GM12892 (cell line): ENCODE measurements at regions not wholly inside any gene's neighbourhood (a gene's known extent, or its start where the extent isn't known, plus 50 kb on each side); places are given as distances from the start of the nearest gene placed in this dataset.
"Not testable (repeated sequence)": the region's sequence is repeated elsewhere in the genome, so short reads cannot be mapped to it uniquely, and the experiment has no call there.

Source experiments
- DNase-seq: peaks from one replicate; pipeline ENCODE4 v3.0.0; 2011; ENCODE audit not compliant: insufficient read length
- FAIRE-seq: peaks from 2 replicates; lab custom pipeline; 2011; peaks lifted over from hg19 to GRCh38; lab: Jason Lieb, UNC
- POLR2A ChIP-seq: IDR thresholded peaks from 2 replicates; pipeline ENCODE4 v1.6.1; 2011; ENCODE audit warnings: low read depth, low read length, control low read depth
- POLR2AphosphoS5 ChIP-seq: IDR thresholded peaks from 2 replicates; pipeline ENCODE4 v1.6.1; 2011; ENCODE audit warnings: low read depth, low read length, control low read depth
- TAF1 ChIP-seq: IDR thresholded peaks from 2 replicates; pipeline ENCODE4 v1.6.1; 2011; ENCODE audit warnings: low read depth, mild to moderate bottlenecking, control low read depth, low read length, borderline replicate concordance

GRCh38 chr2:84201158-84201557 lies 257.9 kb downstream of the SUCLG1 start:
- no peak for TF ChIP-seq POLR2A
- no peak for TF ChIP-seq POLR2AphosphoS5
- TF ChIP-seq TAF1, result no peak
- DNase-seq (no peak), FAIRE-seq (no peak)

- no peak for DNase-seq
- no peak for TF ChIP-seq POLR2A
- TF ChIP-seq POLR2AphosphoS5, result no peak
- no peak for TF ChIP-seq TAF1
- FAIRE-seq, result no peak
These were observed 261.2 kb downstream of the SUCLG1 start for GRCh38 chr2:84197901-84198300.

- TF ChIP-seq POLR2A, result no peak
- TF ChIP-seq TAF1, result no peak
- TF ChIP-seq POLR2AphosphoS5, result no peak
- FAIRE-seq (no peak), DNase-seq (no peak)
These were observed 264.0 kb downstream of the SUCLG1 start for GRCh38 chr2:84194949-84195644.

GRCh38 chr2:84194181-84194580 lies 264.9 kb downstream of the SUCLG1 start:
- TF ChIP-seq POLR2AphosphoS5 (no peak), TAF1 (no peak)
- no peak for FAIRE-seq
- DNase-seq, result no peak

GRCh38 chr2:84187258-84187657 lies 271.8 kb downstream of the SUCLG1 start:
- TF ChIP-seq POLR2AphosphoS5 (no peak), POLR2A (no peak), TAF1 (no peak)
- no peak for FAIRE-seq

GRCh38 chr2:84181927-84182326 lies 277.2 kb downstream of the SUCLG1 start:
- FAIRE-seq (no peak), DNase-seq (no peak)
- TF ChIP-seq TAF1 (no peak), POLR2A (no peak), POLR2AphosphoS5 (no peak)

More at GRCh38 chr2:84187258-84187657, 271.8 kb downstream of the SUCLG1 start:
- no peak for DNase-seq

GRCh38 chr2:84177733-84178132 lies 281.3 kb downstream of the SUCLG1 start:
- no peak for DNase-seq
- FAIRE-seq, result no peak
- TF ChIP-seq POLR2A (no peak), POLR2AphosphoS5 (no peak), TAF1 (no peak)

GRCh38 chr2:84175970-84176369 lies 283.1 kb downstream of the SUCLG1 start:
- FAIRE-seq, result no peak
- TF ChIP-seq POLR2A (no peak), TAF1 (no peak), POLR2AphosphoS5 (no peak)

GRCh38 chr2:84175340-84175739 lies 283.7 kb downstream of the SUCLG1 start:
- no peak for FAIRE-seq
- no peak for DNase-seq
- TF ChIP-seq TAF1, result no peak

More at GRCh38 chr2:84175970-84176369, 283.1 kb downstream of the SUCLG1 start:
- no peak for DNase-seq

GRCh38 chr2:84173041-84173440 lies 286.0 kb downstream of the SUCLG1 start:
- no peak for FAIRE-seq
- TF ChIP-seq POLR2AphosphoS5 (no peak), TAF1 (no peak), POLR2A (no peak)
- no peak for DNase-seq

- FAIRE-seq (no peak), DNase-seq (no peak)
- TF ChIP-seq POLR2AphosphoS5 (no peak), POLR2A (no peak), TAF1 (no peak)
These were observed 288.1 kb downstream of the SUCLG1 start for GRCh38 chr2:84170979-84171378.

- DNase-seq (no peak), FAIRE-seq (no peak)
- TF ChIP-seq POLR2A (no peak), TAF1 (no peak), POLR2AphosphoS5 (no peak)
These were observed 289.2 kb downstream of the SUCLG1 start for GRCh38 chr2:84169871-84170270.

- DNase-seq, FAIRE-seq: not testable (repeated sequence)
These were observed 290.5 kb downstream of the SUCLG1 start for GRCh38 chr2:84168552-84168951.
